K562 (cell line): ENCODE measurements at regions not wholly inside any gene's neighbourhood (a gene's known extent, or its start where the extent isn't known, plus 50 kb on each side); places are given as distances from the start of the nearest gene placed in this dataset.

ENCODE experiments used
- ATAC-seq: fragments of 200-7000 bp; cut with Tn5 transposase; 3 replicates; pipeline ENCODE4 v1.9.1; 2020; ENCODE audit warnings: moderate library complexity
- BruUV-seq: library from RNA; stranded (reverse); fragments of 400-500 nt; replicated peaks from 2 replicates; lab custom pipeline; 2021; lab: Mats Ljungman, UMichigan
- CTCF ChIA-PET: fragments of 300-600 bp; formaldehyde crosslinking; extraction: SDS; loops from one replicate; lab custom pipeline; 2021; ENCODE audit warnings: low intra/inter-chr PET ratio; lab: Yijun Ruan, JAX
- POLR2A ChIA-PET: fragments of 300-600, 350-650 bp; sonication (Branson Sonifier 250); formaldehyde crosslinking; extraction: SDS; loops from one replicate; lab custom pipeline; 2021; ENCODE audit warnings: antibody characterized with exemption, inconsistent platforms; lab: Yijun Ruan, JAX
- DNase-seq, 4 experiments: peaks; one replicate each; pipeline versions ENCODE4 v3.0.0 to v3.0.0-alpha.2; 2011 to 2018; ENCODE audit warnings: low spot score in 3 of 4, mixed read lengths in 3 of 4; ENCODE audit errors: extremely low read depth in 1 of 4
- FAIRE-seq: peaks from 2 replicates; lab custom pipeline; 2011; peaks lifted over from hg19 to GRCh38; lab: Jason Lieb, UNC
- H2AFZ ChIP-seq: 2 replicates; pipeline ENCODE4 v1.6.0; 2011; ENCODE audit warnings: low read depth, low read length, control low read depth, inconsistent platforms
- H3K27ac ChIP-seq: fragments of 200-600 bp; 3 replicates; pipeline ENCODE4 v1.8.0; 2011; ENCODE audit warnings: low read depth, mild to moderate bottlenecking, control low read depth, inconsistent platforms, low read length, moderate library complexity, mixed read lengths; ENCODE audit errors: extremely low read depth
- H3K27me3 ChIP-seq, 2 experiments: fragments of 300-600 bp in 1 of 2; 2 replicates in 1 of 2; 3 replicates in 1 of 2; pipeline versions ENCODE4 v1.6.0 to v1.8.0; 2011; ENCODE audit warnings: inconsistent platforms in 2 of 2, low read length in 2 of 2, mild to moderate bottlenecking in 1 of 2, mixed read lengths in 1 of 2, moderate library complexity in 1 of 2; ENCODE audit not compliant: control insufficient read depth in 2 of 2, insufficient read depth in 2 of 2
- H3K36me3 ChIP-seq: fragments of 300-600 bp; 3 replicates; pipeline ENCODE4 v1.8.0; 2011; ENCODE audit warnings: mild to moderate bottlenecking, low read length, inconsistent platforms; ENCODE audit not compliant: control insufficient read depth, insufficient read depth
- H3K4me1 ChIP-seq, 2 experiments: fragments of 200-600 bp in 1 of 2; replicated peaks in 1 of 2; 2 replicates in 1 of 2; 3 replicates in 1 of 2; pipeline versions ENCODE4 v1.5.1 to v1.8.0; 2011; ENCODE audit warnings: inconsistent platforms in 2 of 2, low read length in 2 of 2, mild to moderate bottlenecking in 1 of 2, mixed read lengths in 1 of 2, moderate library complexity in 1 of 2; ENCODE audit not compliant: control insufficient read depth in 2 of 2, insufficient read depth in 2 of 2
- H3K4me2 ChIP-seq: 2 replicates; pipeline ENCODE4 v1.6.1; 2011; ENCODE audit warnings: low read length, control low read depth, inconsistent platforms, mixed read lengths; ENCODE audit not compliant: insufficient read depth
- H3K4me3 ChIP-seq: fragments of 200-600 bp; sonication (generic), shearing (Covaris generic); 2 replicates; pipeline ENCODE4 v1.5.1; 2016; ENCODE audit warnings: control low read depth, inconsistent platforms
- H3K79me2 ChIP-seq: fragments of 200-600 bp; 3 replicates; pipeline ENCODE4 v1.8.0; 2011; ENCODE audit warnings: low read length, inconsistent platforms; ENCODE audit not compliant: control insufficient read depth, insufficient read depth
- H3K9ac ChIP-seq, 2 experiments: 2 replicates each; pipeline versions ENCODE4 v1.6.0 to v1.6.1; 2011; ENCODE audit warnings: low read depth in 2 of 2, low read length in 2 of 2, control low read depth in 1 of 2, inconsistent platforms in 1 of 2, mild to moderate bottlenecking in 1 of 2, mixed read lengths in 1 of 2; ENCODE audit not compliant: insufficient read depth in 1 of 2
- H3K9me1 ChIP-seq: one replicate; pipeline ENCODE4 v1.6.0; 2011; ENCODE audit warnings: inconsistent platforms, mild to moderate bottlenecking, low read length, moderate library complexity; ENCODE audit not compliant: control insufficient read depth, insufficient read depth
- H3K9me3 ChIP-seq: replicated peaks from 2 replicates; pipeline ENCODE4 v1.5.1; 2011; ENCODE audit warnings: low read depth, low read length, inconsistent platforms; ENCODE audit not compliant: control insufficient read depth, insufficient read depth
- H4K20me1 ChIP-seq: replicated peaks from 2 replicates; pipeline ENCODE4 v1.6.1; 2011; ENCODE audit warnings: low read length, inconsistent platforms, mixed read lengths; ENCODE audit not compliant: control insufficient read depth, insufficient read depth
- CCAR2 ChIP-seq: fragments of 200-400 bp; formaldehyde crosslinking; IDR thresholded peaks from 2 replicates; pipeline ENCODE4 v1.6.1; 2017; ENCODE audit warnings: mild to moderate bottlenecking, low read depth, low read length
- HDAC1 ChIP-seq, 2 experiments: fragments of 450-650 bp; IDR thresholded peaks; 2 replicates each; pipeline ENCODE4 v1.6.1; 2016 to 2017; ENCODE audit warnings: inconsistent platforms in 1 of 2, mild to moderate bottlenecking in 1 of 2, moderate library complexity in 1 of 2
- IRF1 ChIP-seq: sonication (generic); formaldehyde crosslinking; IDR thresholded peaks from 2 replicates; pipeline ENCODE4 v1.8.0; 2022; ENCODE audit warnings: missing genetic modification reagents, mild to moderate bottlenecking, borderline replicate concordance
- JUNB ChIP-seq: fragments of 450-650 bp; formaldehyde crosslinking; conservative IDR thresholded peaks from 2 replicates; pipeline ENCODE4 v1.4.0; 2020; ENCODE audit warnings: mild to moderate bottlenecking
- NFIC ChIP-seq: fragments of 450-650 bp; IDR thresholded peaks from 2 replicates; pipeline ENCODE4 v1.6.1; 2017; ENCODE audit warnings: mild to moderate bottlenecking, inconsistent platforms
- NFRKB ChIP-seq: fragments of 450-650 bp; IDR thresholded peaks from 2 replicates; pipeline ENCODE4 v1.6.1; 2016; ENCODE audit warnings: low read depth
- ZNF146 ChIP-seq: IDR thresholded peaks from one replicate; pipeline ENCODE4 v1.6.1; 2018; ENCODE audit warnings: missing compliant biosample characterization; ENCODE audit not compliant: unreplicated experiment
- ZNF274 ChIP-seq: IDR thresholded peaks from 2 replicates; pipeline ENCODE4 v1.6.1; 2011; ENCODE audit warnings: low read depth, mild to moderate bottlenecking, low read length, moderate library complexity, borderline replicate concordance
- ZNF407 ChIP-seq: fragments of 450-650 bp; IDR thresholded peaks from 2 replicates; pipeline ENCODE4 v1.6.1; 2016; ENCODE audit warnings: low read depth
- ZNF639 ChIP-seq, 2 experiments: fragments of 200-800 bp in 1 of 2; sonication (Bioruptor generic) in 1 of 2; sonication (generic) in 1 of 2; formaldehyde crosslinking in 1 of 2; IDR thresholded peaks in 1 of 2; conservative IDR thresholded peaks in 1 of 2; 2 replicates each; pipeline versions ENCODE4 v1.5.0 to v1.6.1; 2016 to 2020; ENCODE audit warnings: missing compliant biosample characterization in 1 of 2, missing genetic modification characterization in 1 of 2, missing genetic modification reagents in 1 of 2
- WGBS: fragments of 100-300 bp; shearing (Covaris generic); methylation state at CpG from one replicate; pipeline ENCODE4 v1.1.6; 2016; ENCODE audit warnings: low coverage, mixed read lengths; ENCODE audit not compliant: insufficient coverage; ENCODE audit errors: missing lambda C conversion rate; 5-methylcytosine and 5-hydroxymethylcytosine counted together
- in situ Hi-C: fragments of 300-500 bp; cut with MboI; formaldehyde crosslinking; loops from 4 replicates; pipeline ENCODE4 v1.15.0; 2018; ENCODE audit warnings: inconsistent platforms, mixed read lengths
- intact Hi-C: fragments of 100-400 bp; cut with micrococcal nuclease; formaldehyde crosslinking; loops from 2 replicates; pipeline ENCODE4 v1.14.2; 2022
- TF ChIP-seq, protein P1 (sequence below): fragments of 450-650 bp; conservative IDR thresholded peaks from 2 replicates; pipeline ENCODE4 v1.6.1; 2016; ENCODE audit warnings: missing genetic modification characterization, low read depth, mild to moderate bottlenecking, control low read depth, missing compliant biosample characterization

DNA sequence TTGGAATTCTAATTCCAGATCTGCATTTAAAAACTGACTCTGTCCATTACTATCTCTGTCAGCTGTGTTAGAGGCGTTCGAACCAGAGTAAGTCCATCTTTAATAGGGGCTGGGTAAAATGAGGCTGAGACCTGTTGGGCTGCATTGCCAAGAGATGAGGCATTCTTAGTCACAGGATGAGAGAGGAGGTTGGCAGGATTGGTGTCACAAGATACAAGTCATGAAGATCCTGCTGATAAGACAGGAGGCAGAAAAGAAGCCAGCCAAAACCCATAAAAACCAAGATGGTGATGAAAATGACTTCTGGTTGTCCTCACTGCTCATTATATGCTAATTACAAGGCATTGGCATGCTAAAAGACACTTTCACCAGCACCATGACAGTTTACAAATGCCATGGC lies 356.3 kb upstream of the ISX start:
- intact Hi-C loops (no loop called here), in situ Hi-C loops (no loop called here)
- 0% methylated on average over 2 of the region's 2 CpGs for WGBS
- Histone ChIP-seq H3K4me3 (no peak overlapping the region), H3K4me2 (no peak overlapping the region), H3K79me2 (no peaks in the 10 kb centered on the region), H4K20me1 (no peaks in the 10 kb centered on the region), H2AFZ (no peak overlapping the region), H3K27me3 (no peaks in the 10 kb centered on the region), H3K4me1 (no peaks in the 10 kb centered on the region), H3K9me1 (no peaks in the 10 kb centered on the region), H3K27ac (no peak overlapping the region), H3K36me3 (no peaks in the 10 kb centered on the region), H3K9ac (no peak overlapping the region), H3K9me3 (no peaks in the 10 kb centered on the region)
- no peak for DNase-seq
- no peak for ATAC-seq
- ChIA-PET CTCF (no interaction called here), POLR2A (no interaction called here)
- BruUV-seq = no TSS peak
- no peak for FAIRE-seq
- no peak for TF ChIP-seq NFIC
- TF ChIP-seq IRF1 (CRISPR knock-in tag) = no peak
- no peak for TF ChIP-seq NFRKB
- TF ChIP-seq ZNF407 = no peak
- TF ChIP-seq HDAC1 (IDR thresholded peaks at IDR 0.05) = no peak
- no peak for TF ChIP-seq ZNF146 (CRISPR knock-in tag)
- TF ChIP-seq CCAR2 = no peak
- TF ChIP-seq ZNF274 = no peak
- no peak for TF ChIP-seq JUNB (CRISPR knock-in tag)
- TF ChIP-seq, protein P1, sequence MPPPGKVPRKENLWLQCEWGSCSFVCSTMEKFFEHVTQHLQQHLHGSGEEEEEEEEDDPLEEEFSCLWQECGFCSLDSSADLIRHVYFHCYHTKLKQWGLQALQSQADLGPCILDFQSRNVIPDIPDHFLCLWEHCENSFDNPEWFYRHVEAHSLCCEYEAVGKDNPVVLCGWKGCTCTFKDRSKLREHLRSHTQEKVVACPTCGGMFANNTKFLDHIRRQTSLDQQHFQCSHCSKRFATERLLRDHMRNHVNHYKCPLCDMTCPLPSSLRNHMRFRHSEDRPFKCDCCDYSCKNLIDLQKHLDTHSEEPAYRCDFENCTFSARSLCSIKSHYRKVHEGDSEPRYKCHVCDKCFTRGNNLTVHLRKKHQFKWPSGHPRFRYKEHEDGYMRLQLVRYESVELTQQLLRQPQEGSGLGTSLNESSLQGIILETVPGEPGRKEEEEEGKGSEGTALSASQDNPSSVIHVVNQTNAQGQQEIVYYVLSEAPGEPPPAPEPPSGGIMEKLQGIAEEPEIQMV = no peak
- TF ChIP-seq ZNF639 (CRISPR knock-in tag; conservative IDR thresholded peaks at IDR 0.05 in 1 of 2, IDR thresholded peaks at IDR 0.05 in 1 of 2) = no peak
